Stimulated activated CD4-positive, alpha-beta T cell treated with anti-CD3 and anti-CD28 coated beads, Interleukin-15, amount 100 ng/mL, for 24 hours (primary cell): ENCODE measurements at regions not wholly inside any gene's neighbourhood (a gene's known extent, or its start where the extent isn't known, plus 50 kb on each side); places are given as distances from the start of the nearest gene placed in this dataset.
"Not testable (repeated sequence)": the region's sequence is repeated elsewhere in the genome, so short reads cannot be mapped to it uniquely, and the experiment has no call there.

Experiments
- DNase-seq: peaks from one replicate; pipeline ENCODE4 v3.0.0-alpha.2; 2020

- no peak for DNase-seq
These were observed 181.6 kb upstream of the RASGRP1 start for GRCh38 chr15:38746211-38746610.

- DNase-seq, result no peak
These were observed 184.1 kb upstream of the RASGRP1 start for GRCh38 chr15:38748710-38749109.

GRCh38 chr15:38750786-38751185, 186.2 kb upstream of the RASGRP1 start:
- DNase-seq, result no peak

GRCh38 chr15:38755718-38756117, 191.1 kb upstream of the RASGRP1 start:
- no peak for DNase-seq

GRCh38 chr15:38756441-38756840, 191.8 kb upstream of the RASGRP1 start:
- DNase-seq, result no peak

- no peak for DNase-seq
These were observed 193.4 kb upstream of the RASGRP1 start for GRCh38 chr15:38758043-38758442.

GRCh38 chr15:38761681-38762080, 197.1 kb upstream of the RASGRP1 start:
- DNase-seq, result no peak

- no peak for DNase-seq
These were observed 204.4 kb upstream of the RASGRP1 start for GRCh38 chr15:38768970-38769369.

GRCh38 chr15:38769492-38769891, 204.9 kb upstream of the RASGRP1 start:
- DNase-seq, result no peak

GRCh38 chr15:38774076-38774475, 209.5 kb upstream of the RASGRP1 start:
- DNase-seq, result not testable (repeated sequence)

GRCh38 chr15:38781196-38781595, 216.6 kb upstream of the RASGRP1 start:
- no peak for DNase-seq

GRCh38 chr15:38782156-38782555, 217.5 kb upstream of the RASGRP1 start:
- no peak for DNase-seq

- no peak for DNase-seq
These were observed 224.3 kb upstream of the RASGRP1 start for GRCh38 chr15:38788918-38789317.

GRCh38 chr15:38789566-38789965, 225.0 kb upstream of the RASGRP1 start:
- no peak for DNase-seq

GRCh38 chr15:38793206-38793810, 228.7 kb upstream of the RASGRP1 start:
- no peak for DNase-seq

GRCh38 chr15:38795471-38796245, 231.0 kb upstream of the RASGRP1 start:
- DNase-seq, result no peak

GRCh38 chr15:38796589-38796988, 232.0 kb upstream of the RASGRP1 start:
- no peak for DNase-seq

GRCh38 chr15:38797506-38797905, 232.9 kb upstream of the RASGRP1 start:
- not testable (repeated sequence) for DNase-seq

GRCh38 chr15:38799202-38799601, 234.6 kb upstream of the RASGRP1 start:
- not testable (repeated sequence) for DNase-seq

- no peak for DNase-seq
These were observed 245.0 kb upstream of the RASGRP1 start for GRCh38 chr15:38809621-38810020.

- no peak for DNase-seq
These were observed 246.1 kb upstream of the RASGRP1 start for GRCh38 chr15:38810686-38811085.

- DNase-seq, result not testable (repeated sequence)
These were observed 249.6 kb upstream of the RASGRP1 start for GRCh38 chr15:38814254-38814653.

- DNase-seq, result no peak
These were observed 250.3 kb upstream of the RASGRP1 start for GRCh38 chr15:38814891-38815290.

GRCh38 chr15:38817427-38818156, 253.0 kb upstream of the RASGRP1 start:
- DNase-seq, result peak; percentile 87
